HepG2 (cell line): ENCODE measurements at regions not wholly inside any gene's neighbourhood (a gene's known extent, or its start where the extent isn't known, plus 50 kb on each side); places are given as distances from the start of the nearest gene placed in this dataset.

ENCODE experiments used
- ATAC-seq: fragments of 200-7000 bp; cut with Tn5 transposase; 3 replicates; pipeline ENCODE4 v1.9.1; 2020; ENCODE audit warnings: mild to moderate bottlenecking, moderate library complexity
- BruUV-seq: library from RNA; stranded (reverse); fragments of 400-500 nt; replicated peaks from 2 replicates; lab custom pipeline; 2021; lab: Mats Ljungman, UMichigan
- CTCF ChIA-PET: fragments of 300-600 bp; formaldehyde crosslinking; extraction: SDS; loops from one replicate; lab custom pipeline; 2021; ENCODE audit warnings: low total read pairs, inconsistent platforms, low intra/inter-chr PET ratio; lab: Yijun Ruan, JAX
- POLR2A ChIA-PET: fragments of 350-600 bp; sonication (Branson Sonifier 250); formaldehyde crosslinking; loops from one replicate; lab custom pipeline; 2020; ENCODE audit warnings: antibody characterized with exemption, inconsistent platforms; lab: Yijun Ruan, JAX
- DNase-seq: peaks from one replicate; pipeline ENCODE4 v3.0.0-alpha.2; 2015; ENCODE audit warnings: low spot score
- FAIRE-seq: peaks from 3 replicates; lab custom pipeline; 2011; peaks lifted over from hg19 to GRCh38; lab: Jason Lieb, UNC
- H2AFZ ChIP-seq: one replicate; pipeline ENCODE4 v1.6.1; 2011; ENCODE audit warnings: low read length, inconsistent platforms
- H3K27ac ChIP-seq: fragments of 300-600 bp; 3 replicates; pipeline ENCODE4 v1.8.0; 2011; ENCODE audit warnings: mixed run types, mild to moderate bottlenecking, mixed read lengths, low read length, inconsistent platforms; ENCODE audit not compliant: insufficient read depth; ENCODE audit errors: extremely low read length
- H3K27me3 ChIP-seq, 2 experiments: fragments of 200-600 bp in 1 of 2; 2 replicates in 1 of 2; 3 replicates in 1 of 2; pipeline versions ENCODE4 v1.6.0 to v1.8.0; 2011; ENCODE audit warnings: low read length in 2 of 2, mild to moderate bottlenecking in 2 of 2, moderate library complexity in 2 of 2, inconsistent platforms in 1 of 2; ENCODE audit not compliant: insufficient read depth in 2 of 2, control insufficient read depth in 1 of 2
- H3K36me3 ChIP-seq, 2 experiments: fragments of 200-600 bp in 1 of 2; replicated peaks in 1 of 2; 2 replicates in 1 of 2; 3 replicates in 1 of 2; pipeline versions ENCODE4 v1.5.1 to v1.8.0; 2011; ENCODE audit warnings: low read length in 2 of 2, inconsistent platforms in 1 of 2; ENCODE audit not compliant: insufficient read depth in 2 of 2, control insufficient read depth in 1 of 2
- H3K4me1 ChIP-seq: 2 replicates; pipeline ENCODE4 v1.5.1; 2012; ENCODE audit warnings: low read length, inconsistent platforms; ENCODE audit not compliant: insufficient read depth
- H3K4me2 ChIP-seq: 2 replicates; pipeline ENCODE4 v1.6.0; 2011; ENCODE audit warnings: low read depth, low read length, inconsistent platforms
- H3K4me3 ChIP-seq, 3 experiments: fragments of 200-600 bp in 1 of 3; sonication (generic), shearing (Covaris generic) in 1 of 3; replicated peaks in 1 of 3; 2 replicates each; pipeline ENCODE4 v1.5.1; 2011 to 2016; ENCODE audit warnings: low read length in 3 of 3, inconsistent platforms in 2 of 3, low read depth in 2 of 3, mild to moderate bottlenecking in 2 of 3, control low read depth in 1 of 3, mixed read lengths in 1 of 3; ENCODE audit not compliant: insufficient read depth in 1 of 3
- H3K79me2 ChIP-seq: one replicate; pipeline ENCODE4 v1.6.1; 2011; ENCODE audit warnings: low read length, inconsistent platforms; ENCODE audit not compliant: insufficient read depth
- H3K9ac ChIP-seq: 2 replicates; pipeline ENCODE4 v1.6.0; 2011; ENCODE audit warnings: mild to moderate bottlenecking, low read depth, low read length, inconsistent platforms; ENCODE audit not compliant: insufficient read depth
- H3K9me3 ChIP-seq: 2 replicates; pipeline ENCODE4 v1.5.1; 2012; ENCODE audit warnings: mild to moderate bottlenecking, low read length
- H4K20me1 ChIP-seq: 2 replicates; pipeline ENCODE4 v1.6.0; 2011; ENCODE audit warnings: inconsistent platforms, mild to moderate bottlenecking, low read length, moderate library complexity; ENCODE audit not compliant: insufficient read depth
- CBX2 ChIP-seq, 2 experiments: fragments of 200-600 bp in 1 of 2; sonication (generic); formaldehyde crosslinking in 1 of 2; IDR thresholded peaks; 2 replicates each; pipeline versions ENCODE4 v1.7.0 to v1.8.1; 2018 to 2022; ENCODE audit warnings: low read depth in 2 of 2, low read length in 1 of 2, mild to moderate bottlenecking in 1 of 2, missing genetic modification reagents in 1 of 2
- FOSL2 ChIP-seq: sonication (generic); formaldehyde crosslinking; IDR thresholded peaks from 2 replicates; pipeline ENCODE4 v1.4.0; 2020; ENCODE audit warnings: missing genetic modification reagents
- HMGXB4 ChIP-seq, 2 experiments: sonication (generic) in 1 of 2; formaldehyde crosslinking in 1 of 2; IDR thresholded peaks; 2 replicates each; pipeline versions ENCODE4 v1.4.0 to v1.6.1; 2018 to 2020; ENCODE audit warnings: missing genetic modification reagents in 2 of 2, borderline replicate concordance in 1 of 2, low read depth in 1 of 2, mild to moderate bottlenecking in 1 of 2, missing biosample characterization in 1 of 2
- KLF11 ChIP-seq: IDR thresholded peaks from 2 replicates; pipeline ENCODE4 v1.6.1; 2016; ENCODE audit warnings: missing compliant biosample characterization
- NR3C1 ChIP-seq: sonication (generic); formaldehyde crosslinking; IDR thresholded peaks from 2 replicates; pipeline ENCODE4 v1.4.0; 2020; ENCODE audit warnings: missing genetic modification reagents
- RFX1 ChIP-seq: fragments of 450-650 bp; IDR thresholded peaks from 2 replicates; pipeline ENCODE4 v1.6.1; 2017
- ZNF646 ChIP-seq: sonication (generic); formaldehyde crosslinking; IDR thresholded peaks from 2 replicates; pipeline ENCODE4 v1.9.0; 2021; ENCODE audit warnings: mild to moderate bottlenecking, missing genetic modification reagents
- WGBS: methylation state at CpG from one replicate; pipeline ENCODE4 v1.1.6; 2017; ENCODE audit warnings: low lambda C conversion rate; 5-methylcytosine and 5-hydroxymethylcytosine counted together
- in situ Hi-C: cut with HindIII; loops from 2 replicates; pipeline ENCODE4 v1.10.0; 2017; ENCODE audit warnings: low pct_unique_long_range_greater_than_20kb; ENCODE audit not compliant: extremely low pct_ligation_motif_present
- intact Hi-C: fragments of 100-400 bp; cut with micrococcal nuclease; formaldehyde crosslinking; loops from one replicate; pipeline ENCODE4 v1.10.0; 2022; ENCODE audit not compliant: unreplicated experiment
- TF ChIP-seq, protein P1 (sequence below): IDR thresholded peaks from 2 replicates; pipeline ENCODE4 v1.6.1; 2016; ENCODE audit warnings: missing compliant biosample characterization, missing genetic modification reagents, borderline replicate concordance
- TF ChIP-seq, protein P2 (sequence below), 2 experiments: sonication (generic) in 1 of 2; formaldehyde crosslinking in 1 of 2; IDR thresholded peaks; 2 replicates each; pipeline versions ENCODE4 v1.5.1 to v1.6.1; 2011 to 2020; ENCODE audit warnings: borderline replicate concordance in 1 of 2, low read depth in 1 of 2, low read length in 1 of 2, mild to moderate bottlenecking in 1 of 2, missing genetic modification reagents in 1 of 2, moderate library complexity in 1 of 2
- TF ChIP-seq, protein P3 (sequence below): IDR thresholded peaks from 2 replicates; pipeline ENCODE4 v1.6.1; 2012; ENCODE audit warnings: low read depth, low read length, improper control_type of control experiment

- FAIRE-seq = no peak
- Histone ChIP-seq H3K9me3 (no peaks in the 10 kb centered on the region), H3K27ac (no peak overlapping the region), H3K4me3 (no peak overlapping the region), H3K4me2 (no peak overlapping the region), H3K4me1 (no peaks in the 10 kb centered on the region), H3K27me3 (no peaks in the 10 kb centered on the region; a peak in 1 of 5 replicates), H3K79me2 (no peaks in the 10 kb centered on the region), H3K9ac (no peak overlapping the region), H3K36me3 (no peaks in the 10 kb centered on the region), H4K20me1 (no peaks in the 10 kb centered on the region), H2AFZ (no peak overlapping the region)
- ATAC-seq = peak; percentile 57
- BruUV-seq = no TSS peak
- CTCF ChIA-PET = no interaction called here
- intact Hi-C loops = no loop called here
- 0% methylated on average over 3 of the region's 3 CpGs for WGBS
- in situ Hi-C loops = no loop called here
- no peak for DNase-seq
- POLR2A ChIA-PET = no interaction called here
- TF ChIP-seq CBX2 (IDR thresholded peaks at IDR 0.05; ENCODE audit: low read depth, low read length) (no peak), CBX2 (CRISPR knock-in tag; IDR thresholded peaks at IDR 0.05; ENCODE audit: low read depth) (no peak), NR3C1 (CRISPR knock-in tag) (no peak), KLF11 (CRISPR knock-in tag) (no peak), ZNF646 (CRISPR knock-in tag) (no peak), HMGXB4 (CRISPR knock-in tag; IDR thresholded peaks at IDR 0.05; ENCODE audit: borderline replicate concordance in 1 of 2, low read depth in 1 of 2) (no peak), FOSL2 (CRISPR knock-in tag) (no peak), RFX1 (no peak)
- TF ChIP-seq, protein P1, sequence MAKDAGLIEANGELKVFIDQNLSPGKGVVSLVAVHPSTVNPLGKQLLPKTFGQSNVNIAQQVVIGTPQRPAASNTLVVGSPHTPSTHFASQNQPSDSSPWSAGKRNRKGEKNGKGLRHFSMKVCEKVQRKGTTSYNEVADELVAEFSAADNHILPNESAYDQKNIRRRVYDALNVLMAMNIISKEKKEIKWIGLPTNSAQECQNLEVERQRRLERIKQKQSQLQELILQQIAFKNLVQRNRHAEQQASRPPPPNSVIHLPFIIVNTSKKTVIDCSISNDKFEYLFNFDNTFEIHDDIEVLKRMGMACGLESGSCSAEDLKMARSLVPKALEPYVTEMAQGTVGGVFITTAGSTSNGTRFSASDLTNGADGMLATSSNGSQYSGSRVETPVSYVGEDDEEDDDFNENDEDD = no peak
- TF ChIP-seq, protein P2, sequence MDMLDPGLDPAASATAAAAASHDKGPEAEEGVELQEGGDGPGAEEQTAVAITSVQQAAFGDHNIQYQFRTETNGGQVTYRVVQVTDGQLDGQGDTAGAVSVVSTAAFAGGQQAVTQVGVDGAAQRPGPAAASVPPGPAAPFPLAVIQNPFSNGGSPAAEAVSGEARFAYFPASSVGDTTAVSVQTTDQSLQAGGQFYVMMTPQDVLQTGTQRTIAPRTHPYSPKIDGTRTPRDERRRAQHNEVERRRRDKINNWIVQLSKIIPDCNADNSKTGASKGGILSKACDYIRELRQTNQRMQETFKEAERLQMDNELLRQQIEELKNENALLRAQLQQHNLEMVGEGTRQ (IDR thresholded peaks at IDR 0.05; ENCODE audit: low read depth, low read length) = no peak
- TF ChIP-seq, protein P2 (CRISPR knock-in tag; IDR thresholded peaks at IDR 0.05; ENCODE audit: borderline replicate concordance) = no peak
- TF ChIP-seq, protein P3, sequence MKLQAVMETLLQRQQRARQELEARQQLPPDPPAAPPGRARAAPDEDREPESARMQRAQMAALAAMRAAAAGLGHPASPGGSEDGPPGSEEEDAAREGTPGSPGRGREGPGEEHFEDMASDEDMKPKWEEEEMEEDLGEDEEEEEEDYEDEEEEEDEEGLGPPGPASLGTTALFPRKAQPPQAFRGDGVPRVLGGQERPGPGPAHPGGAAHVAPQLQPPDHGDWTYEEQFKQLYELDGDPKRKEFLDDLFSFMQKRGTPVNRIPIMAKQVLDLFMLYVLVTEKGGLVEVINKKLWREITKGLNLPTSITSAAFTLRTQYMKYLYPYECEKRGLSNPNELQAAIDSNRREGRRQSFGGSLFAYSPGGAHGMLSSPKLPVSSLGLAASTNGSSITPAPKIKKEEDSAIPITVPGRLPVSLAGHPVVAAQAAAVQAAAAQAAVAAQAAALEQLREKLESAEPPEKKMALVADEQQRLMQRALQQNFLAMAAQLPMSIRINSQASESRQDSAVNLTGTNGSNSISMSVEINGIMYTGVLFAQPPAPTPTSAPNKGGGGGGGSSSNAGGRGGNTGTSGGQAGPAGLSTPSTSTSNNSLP = no peak
Observed at GRCh38 chr2:18425210-18425703, 135.2 kb downstream of the RDH14 start.
